SU-DHL-6 (cell line): ENCODE measurements at regions not wholly inside any gene's neighbourhood (a gene's known extent, or its start where the extent isn't known, plus 50 kb on each side); places are given as distances from the start of the nearest gene placed in this dataset.

ENCODE experiments used
- CTCF ChIP-seq: fragments of 200-600 bp; sonication (generic); IDR thresholded peaks from one replicate; pipeline ENCODE4 v1.5.1; 2017; ENCODE audit warnings: antibody characterized with exemption, mild to moderate bottlenecking, low read length, moderate library complexity; ENCODE audit not compliant: insufficient read depth, poor library complexity, severe bottlenecking
- EZH2phosphoT487 ChIP-seq: fragments of 200-600 bp; sonication (generic), shearing (Covaris generic); conservative IDR thresholded peaks from 2 replicates; pipeline ENCODE4 v1.6.1; 2018; ENCODE audit warnings: mild to moderate bottlenecking, antibody characterized with exemption, low read length, moderate library complexity, mixed read lengths

GRCh38 chr2:121001641-121002040, 266.0 kb downstream of the GLI2 start:
- TF ChIP-seq CTCF (no peak), EZH2phosphoT487 (no peak)
